Neuron (in vitro differentiated cells): ENCODE measurements at regions not wholly inside any gene's neighbourhood (a gene's known extent, or its start where the extent isn't known, plus 50 kb on each side); places are given as distances from the start of the nearest gene placed in this dataset.

Experiments used
- H2AFZ ChIP-seq: one replicate; pipeline ENCODE4 v1.6.1; 2013; ENCODE audit warnings: low read depth, mild to moderate bottlenecking, inconsistent platforms, low read length, moderate library complexity
- H3K27me3 ChIP-seq: one replicate; pipeline ENCODE4 v1.6.1; 2013; ENCODE audit warnings: low read length; ENCODE audit not compliant: insufficient read depth
- H3K36me3 ChIP-seq: one replicate; pipeline ENCODE4 v1.6.1; 2013; ENCODE audit warnings: low read length; ENCODE audit not compliant: insufficient read depth
- H3K4me1 ChIP-seq: one replicate; pipeline ENCODE4 v1.6.1; 2013; ENCODE audit warnings: low read length; ENCODE audit not compliant: insufficient read depth
- H3K4me3 ChIP-seq: 2 replicates; pipeline ENCODE4 v1.5.1; 2013; ENCODE audit warnings: mild to moderate bottlenecking, low read length, moderate library complexity
- H3K9me3 ChIP-seq: one replicate; pipeline ENCODE4 v1.6.1; 2013; ENCODE audit warnings: low read length

GRCh38 chr6:169893624-169894023, 142.2 kb downstream of the ERMARD start:
- Histone ChIP-seq H3K36me3 (no peaks in the 10 kb centered on the region), H2AFZ (no peak overlapping the region), H3K4me1 (no peaks in the 10 kb centered on the region), H3K4me3 (no peak overlapping the region), H3K27me3 (no peaks in the 10 kb centered on the region), H3K9me3 (no peaks in the 10 kb centered on the region)

- H3K27me3 ChIP-seq: no peaks in the 10 kb centered on the region
- no peak overlapping the region for H2AFZ ChIP-seq
- H3K4me3 ChIP-seq: no peak overlapping the region
- H3K36me3 ChIP-seq: no peaks in the 10 kb centered on the region
- no peaks in the 10 kb centered on the region for H3K9me3 ChIP-seq
- no peaks in the 10 kb centered on the region for H3K4me1 ChIP-seq
Observed at GRCh38 chr6:169891846-169892245, 140.4 kb downstream of the ERMARD start.

GRCh38 chr6:169891421-169891820, 140.0 kb downstream of the ERMARD start:
- H3K36me3 ChIP-seq: no peaks in the 10 kb centered on the region
- no peaks in the 10 kb centered on the region for H3K9me3 ChIP-seq
- H3K4me3 ChIP-seq: no peak overlapping the region
- H2AFZ ChIP-seq: no peak overlapping the region
- no peaks in the 10 kb centered on the region for H3K27me3 ChIP-seq
- H3K4me1 ChIP-seq: no peaks in the 10 kb centered on the region

GRCh38 chr6:169890901-169891300, 139.5 kb downstream of the ERMARD start:
- Histone ChIP-seq H3K4me1 (no peaks in the 10 kb centered on the region), H3K36me3 (no peaks in the 10 kb centered on the region), H2AFZ (no peak overlapping the region), H3K27me3 (no peaks in the 10 kb centered on the region), H3K9me3 (no peaks in the 10 kb centered on the region), H3K4me3 (no peak overlapping the region)

- Histone ChIP-seq H3K9me3 (no peaks in the 10 kb centered on the region), H3K4me3 (no peak overlapping the region), H2AFZ (no peak overlapping the region), H3K27me3 (no peaks in the 10 kb centered on the region), H3K4me1 (no peaks in the 10 kb centered on the region), H3K36me3 (no peaks in the 10 kb centered on the region)
Observed at GRCh38 chr6:169890049-169890448, 138.6 kb downstream of the ERMARD start.

- no peaks in the 10 kb centered on the region for H3K4me1 ChIP-seq
- no peak overlapping the region for H3K4me3 ChIP-seq
- no peaks in the 10 kb centered on the region for H3K36me3 ChIP-seq
- no peaks in the 10 kb centered on the region for H3K9me3 ChIP-seq
- H3K27me3 ChIP-seq: no peaks in the 10 kb centered on the region
- H2AFZ ChIP-seq: no peak overlapping the region
Observed at GRCh38 chr6:169887529-169888140, 136.2 kb downstream of the ERMARD start.

GRCh38 chr6:169886631-169887227, 135.3 kb downstream of the ERMARD start:
- Histone ChIP-seq H3K27me3 (no peaks in the 10 kb centered on the region), H3K9me3 (no peaks in the 10 kb centered on the region), H2AFZ (no peak overlapping the region)

GRCh38 chr6:169885831-169886230, 134.4 kb downstream of the ERMARD start:
- no peak overlapping the region for H3K4me3 ChIP-seq
- H3K4me1 ChIP-seq: no peaks in the 10 kb centered on the region
- H3K9me3 ChIP-seq: no peaks in the 10 kb centered on the region
- no peak overlapping the region for H2AFZ ChIP-seq
- no peaks in the 10 kb centered on the region for H3K36me3 ChIP-seq
- H3K27me3 ChIP-seq: no peaks in the 10 kb centered on the region

More at GRCh38 chr6:169886631-169887227, 135.3 kb downstream of the ERMARD start:
- no peaks in the 10 kb centered on the region for H3K4me1 ChIP-seq
- H3K36me3 ChIP-seq: no peaks in the 10 kb centered on the region
- no peak overlapping the region for H3K4me3 ChIP-seq

- Histone ChIP-seq H3K36me3 (no peaks in the 10 kb centered on the region), H3K27me3 (no peaks in the 10 kb centered on the region), H3K9me3 (no peaks in the 10 kb centered on the region), H2AFZ (no peak overlapping the region), H3K4me1 (no peaks in the 10 kb centered on the region), H3K4me3 (no peak overlapping the region)
Observed at GRCh38 chr6:169885131-169885530, 133.7 kb downstream of the ERMARD start.

- H3K9me3 ChIP-seq: no peaks in the 10 kb centered on the region
- no peaks in the 10 kb centered on the region for H3K27me3 ChIP-seq
- no peaks in the 10 kb centered on the region for H3K36me3 ChIP-seq
- H3K4me3 ChIP-seq: no peak overlapping the region
- no peak overlapping the region for H2AFZ ChIP-seq
- H3K4me1 ChIP-seq: no peaks in the 10 kb centered on the region
Observed at GRCh38 chr6:169884158-169884557, 132.7 kb downstream of the ERMARD start.

GRCh38 chr6:169883316-169883715, 131.9 kb downstream of the ERMARD start:
- Histone ChIP-seq H3K4me3 (no peak overlapping the region), H2AFZ (no peak overlapping the region), H3K27me3 (no peaks in the 10 kb centered on the region), H3K36me3 (no peaks in the 10 kb centered on the region), H3K4me1 (no peaks in the 10 kb centered on the region), H3K9me3 (no peaks in the 10 kb centered on the region)

GRCh38 chr6:169881976-169882375, 130.6 kb downstream of the ERMARD start:
- Histone ChIP-seq H3K9me3 (no peaks in the 10 kb centered on the region), H3K4me3 (no peak overlapping the region)

GRCh38 chr6:169881398-169881797, 130.0 kb downstream of the ERMARD start:
- Histone ChIP-seq H3K4me3 (no peak overlapping the region), H3K27me3 (no peaks in the 10 kb centered on the region), H2AFZ (no peak overlapping the region), H3K4me1 (no peaks in the 10 kb centered on the region), H3K9me3 (no peaks in the 10 kb centered on the region), H3K36me3 (no peaks in the 10 kb centered on the region)

More at GRCh38 chr6:169881976-169882375, 130.6 kb downstream of the ERMARD start:
- H3K36me3 ChIP-seq: no peaks in the 10 kb centered on the region
- H3K4me1 ChIP-seq: no peaks in the 10 kb centered on the region
- no peak overlapping the region for H2AFZ ChIP-seq
- no peaks in the 10 kb centered on the region for H3K27me3 ChIP-seq

GRCh38 chr6:169880516-169880915, 129.1 kb downstream of the ERMARD start:
- Histone ChIP-seq H3K4me3 (no peak overlapping the region), H3K27me3 (no peaks in the 10 kb centered on the region), H3K4me1 (no peaks in the 10 kb centered on the region), H3K9me3 (no peaks in the 10 kb centered on the region), H3K36me3 (no peaks in the 10 kb centered on the region), H2AFZ (no peak overlapping the region)
